ENCODE measurements at regions not wholly inside any gene's neighbourhood (a gene's known extent, or its start where the extent isn't known, plus 50 kb on each side); places are given as distances from the start of the nearest gene placed in this dataset.

DNA sequence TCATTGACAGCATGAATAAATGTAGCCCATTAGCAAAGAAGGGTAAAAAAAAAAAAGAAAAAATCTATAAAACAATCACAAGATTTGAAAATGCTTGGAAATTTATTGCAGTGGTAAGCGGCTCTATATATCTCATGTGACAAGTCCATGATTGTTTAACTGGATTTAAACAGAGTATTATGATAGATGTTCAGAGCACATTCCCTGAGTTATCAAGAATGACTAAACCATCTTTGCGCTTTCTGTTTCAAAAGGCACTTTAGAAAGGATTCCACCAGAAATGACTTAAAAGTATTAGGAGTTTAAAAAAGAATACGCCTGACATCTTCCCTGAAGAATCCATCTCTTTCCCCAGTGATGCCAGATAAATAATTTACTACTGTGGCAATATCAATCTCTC, 409.5 kb upstream of the UBE2E3 start:
- TF ChIP-seq SMC3 (IDR thresholded peaks at IDR 0.05; ENCODE audit: low read depth, low read length) = no peak
- TF ChIP-seq GABPA (IDR thresholded peaks at IDR 0.05; ENCODE audit: low read depth) = no peak
- TF ChIP-seq, protein P1, sequence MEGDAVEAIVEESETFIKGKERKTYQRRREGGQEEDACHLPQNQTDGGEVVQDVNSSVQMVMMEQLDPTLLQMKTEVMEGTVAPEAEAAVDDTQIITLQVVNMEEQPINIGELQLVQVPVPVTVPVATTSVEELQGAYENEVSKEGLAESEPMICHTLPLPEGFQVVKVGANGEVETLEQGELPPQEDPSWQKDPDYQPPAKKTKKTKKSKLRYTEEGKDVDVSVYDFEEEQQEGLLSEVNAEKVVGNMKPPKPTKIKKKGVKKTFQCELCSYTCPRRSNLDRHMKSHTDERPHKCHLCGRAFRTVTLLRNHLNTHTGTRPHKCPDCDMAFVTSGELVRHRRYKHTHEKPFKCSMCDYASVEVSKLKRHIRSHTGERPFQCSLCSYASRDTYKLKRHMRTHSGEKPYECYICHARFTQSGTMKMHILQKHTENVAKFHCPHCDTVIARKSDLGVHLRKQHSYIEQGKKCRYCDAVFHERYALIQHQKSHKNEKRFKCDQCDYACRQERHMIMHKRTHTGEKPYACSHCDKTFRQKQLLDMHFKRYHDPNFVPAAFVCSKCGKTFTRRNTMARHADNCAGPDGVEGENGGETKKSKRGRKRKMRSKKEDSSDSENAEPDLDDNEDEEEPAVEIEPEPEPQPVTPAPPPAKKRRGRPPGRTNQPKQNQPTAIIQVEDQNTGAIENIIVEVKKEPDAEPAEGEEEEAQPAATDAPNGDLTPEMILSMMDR (IDR thresholded peaks at IDR 0.05) = no peak

Data from SK-N-SH (cell line).